ENCODE measurements at regions not wholly inside any gene's neighbourhood (a gene's known extent, or its start where the extent isn't known, plus 50 kb on each side); places are given as distances from the start of the nearest gene placed in this dataset.
"Not testable (repeated sequence)": the region's sequence is repeated elsewhere in the genome, so short reads cannot be mapped to it uniquely, and the experiment has no call there.

- no peak for TF ChIP-seq CTCF (conservative IDR thresholded peaks at IDR 0.05; ENCODE audit: low read depth, low read length)
- no peak overlapping the region for H3K4me3 ChIP-seq (ENCODE audit: low read length)
- peak; percentile 19 for DNase-seq (ENCODE audit: low read depth)
Observed at GRCh38 chr13:22874839-22875238, 305.9 kb upstream of the SGCG start.

DNA sequence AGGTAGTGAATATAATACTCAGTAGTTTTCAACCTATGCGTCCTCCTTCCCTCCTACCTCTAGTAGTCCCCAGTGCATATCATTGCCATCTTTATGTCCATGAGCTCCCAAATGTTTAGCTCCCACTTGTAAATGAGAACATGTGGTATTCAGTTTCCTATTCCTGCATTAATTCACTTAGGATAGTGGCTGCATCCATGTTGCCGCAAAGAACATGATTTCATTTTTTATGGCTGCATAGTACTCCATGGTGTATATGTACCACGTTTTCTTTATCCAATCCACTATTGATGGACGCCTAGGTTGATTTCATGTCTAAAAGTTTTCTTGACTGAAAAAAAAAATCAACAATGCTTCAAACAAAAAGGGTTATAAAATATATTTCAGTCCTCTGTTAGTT, 303.4 kb upstream of the SGCG start:
- TF ChIP-seq CTCF (conservative IDR thresholded peaks at IDR 0.05; ENCODE audit: low read depth, low read length), result no peak
- H3K4me3 ChIP-seq (ENCODE audit: low read length), result no peak overlapping the region
- no peak for DNase-seq (ENCODE audit: low read depth)

GRCh38 chr13:22880741-22881720, 299.7 kb upstream of the SGCG start:
- no peak for DNase-seq (ENCODE audit: low read depth)
- H3K4me3 ChIP-seq (ENCODE audit: low read length), result no peak overlapping the region
- TF ChIP-seq CTCF (conservative IDR thresholded peaks at IDR 0.05; ENCODE audit: low read depth, low read length), result no peak

GRCh38 chr13:22881721-22882608, 298.8 kb upstream of the SGCG start:
- H3K4me3 ChIP-seq (ENCODE audit: low read length); DNase-seq (ENCODE audit: low read depth): not testable (repeated sequence)

DNA sequence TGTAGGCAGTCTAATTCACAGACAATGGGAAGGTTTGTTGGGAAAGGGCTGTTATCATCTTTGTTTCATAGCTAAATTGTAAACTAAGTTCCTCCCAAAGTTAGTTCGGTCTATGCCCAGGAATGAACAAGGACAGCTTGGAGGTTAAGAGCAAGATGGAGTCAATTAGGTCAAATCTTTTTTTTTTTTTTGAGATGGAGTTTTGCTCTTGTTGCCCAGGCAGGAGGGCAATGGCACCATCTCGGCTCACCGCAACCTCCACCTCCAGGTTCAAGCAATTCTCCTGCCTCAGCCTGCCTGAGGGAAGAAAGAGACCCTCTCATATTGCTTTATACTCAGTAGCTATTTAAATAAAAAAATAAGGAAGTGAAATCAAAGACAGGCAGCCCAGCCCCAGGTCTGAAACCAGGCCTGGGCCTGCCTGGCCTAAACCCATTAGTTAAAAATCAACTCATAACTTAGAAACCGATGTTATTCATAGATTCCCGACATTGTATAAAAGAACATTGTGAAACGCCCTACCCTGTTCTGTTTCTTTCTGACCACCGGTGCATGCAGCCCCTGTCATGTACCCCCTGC, 297.4 kb upstream of the SGCG start:
- no peak for TF ChIP-seq CTCF (conservative IDR thresholded peaks at IDR 0.05; ENCODE audit: low read depth, low read length)
- no peak overlapping the region for H3K4me3 ChIP-seq (ENCODE audit: low read length)
- no peak for DNase-seq (ENCODE audit: low read depth)

- no peak overlapping the region for H3K4me3 ChIP-seq (ENCODE audit: low read length)
- TF ChIP-seq CTCF (conservative IDR thresholded peaks at IDR 0.05; ENCODE audit: low read depth, low read length), result no peak
- no peak for DNase-seq (ENCODE audit: low read depth)
Observed at GRCh38 chr13:22883956-22884355, 296.8 kb upstream of the SGCG start.

DNA sequence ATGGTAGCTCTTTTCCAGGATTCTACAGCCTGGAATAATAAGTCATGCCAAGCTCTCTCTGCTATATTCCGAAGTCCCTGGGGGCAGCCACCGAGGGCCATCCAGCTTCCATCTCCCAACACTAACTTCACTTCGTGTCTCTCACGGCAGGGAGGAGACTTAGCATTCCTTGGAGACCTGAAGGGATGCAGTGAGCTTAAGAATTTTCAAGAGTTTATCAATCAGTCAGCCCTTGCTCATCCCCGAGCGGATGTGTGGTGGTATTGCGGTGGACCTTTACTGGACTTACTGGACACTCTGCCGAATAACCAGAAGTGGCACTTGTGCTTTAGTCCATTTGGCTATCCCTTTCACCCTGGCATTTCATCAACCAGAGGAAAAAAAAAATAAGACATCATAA, 294.7 kb upstream of the SGCG start:
- H3K4me3 ChIP-seq (ENCODE audit: low read length); DNase-seq (ENCODE audit: low read depth): not testable (repeated sequence)

DNA sequence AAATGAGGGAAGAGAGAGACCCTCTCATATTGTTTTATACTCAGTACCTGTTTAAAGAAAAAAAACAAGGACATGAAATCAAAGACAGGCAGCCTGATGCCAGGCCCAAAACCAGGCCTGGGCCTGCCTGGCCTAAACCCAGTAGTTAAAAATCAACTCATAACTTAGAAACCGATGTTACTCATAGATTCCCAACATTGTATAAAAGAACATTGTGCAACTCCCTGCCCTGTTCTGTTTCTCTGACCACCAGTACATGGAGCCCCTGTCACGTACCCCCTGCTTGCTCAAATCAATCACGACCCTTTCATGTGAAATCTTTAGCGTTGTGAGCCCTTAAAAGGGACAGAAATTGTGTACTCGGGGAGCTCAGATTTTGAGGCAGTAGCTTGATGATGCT, 291.4 kb upstream of the SGCG start:
- H3K4me3 ChIP-seq (ENCODE audit: low read length); DNase-seq (ENCODE audit: low read depth): not testable (repeated sequence)

Measured in retinal pigment epithelial cell (primary cell).